Activated CD8-positive, alpha-beta T cell treated with anti-CD3 and anti-CD28 coated beads for 36 hours (primary cell): ENCODE measurements at regions not wholly inside any gene's neighbourhood (a gene's known extent, or its start where the extent isn't known, plus 50 kb on each side); places are given as distances from the start of the nearest gene placed in this dataset.

Experiments
- ATAC-seq: fragments of 200-7000 bp; cut with Tn5 transposase; one replicate; pipeline ENCODE4 v1.10.0; 2021; ENCODE audit warnings: mild to moderate bottlenecking, moderate library complexity
- CTCF ChIA-PET: fragments of 350-600 bp; sonication (Branson Sonifier 250); formaldehyde crosslinking; loops from one replicate; lab custom pipeline; 2021; ENCODE audit warnings: antibody characterized with exemption; lab: Charles Lee
- POLR2A ChIA-PET: fragments of 350-600 bp; sonication (Branson Sonifier 250); formaldehyde crosslinking; loops from one replicate; lab custom pipeline; 2021; ENCODE audit warnings: antibody characterized with exemption; lab: Charles Lee
- DNase-seq: peaks from one replicate; pipeline ENCODE4 v3.0.0-alpha.2; 2020
- H3K27ac Mint-ChIP-seq: one replicate; pipeline ENCODE4 v1.8.0; 2021; ENCODE audit warnings: mild to moderate bottlenecking, mixed read lengths
- H3K27me3 Mint-ChIP-seq: one replicate; pipeline ENCODE4 v1.8.0; 2021; ENCODE audit warnings: mixed read lengths
- H3K36me3 Mint-ChIP-seq: one replicate; pipeline ENCODE4 v1.8.0; 2021; ENCODE audit warnings: low read depth, mixed read lengths
- H3K4me1 Mint-ChIP-seq: one replicate; pipeline ENCODE4 v1.8.0; 2021; ENCODE audit warnings: low read depth, mixed read lengths
- H3K4me3 Mint-ChIP-seq: one replicate; pipeline ENCODE4 v1.8.0; 2021; ENCODE audit warnings: mild to moderate bottlenecking, moderate library complexity, mixed read lengths
- H3K9me3 Mint-ChIP-seq: one replicate; pipeline ENCODE4 v1.8.0; 2021; ENCODE audit warnings: mixed read lengths
- CTCF ChIP-seq: fragments of 200-600 bp; IDR thresholded peaks from one replicate; pipeline ENCODE4 v1.8.0; 2022; ENCODE audit warnings: antibody characterized with exemption, mild to moderate bottlenecking
- intact Hi-C: fragments of 100-400 bp; cut with micrococcal nuclease; formaldehyde crosslinking; loops from one replicate; pipeline ENCODE4 v1.10.0; 2022

- H3K27ac Mint-ChIP-seq, result no peak overlapping the region
- intact Hi-C loops, result no loop called here
- CTCF ChIA-PET, result no interaction called here
- no peaks in the 10 kb centered on the region for H3K27me3 Mint-ChIP-seq
- ATAC-seq (no peak), DNase-seq (no peak)
- no peak overlapping the region for H3K4me3 Mint-ChIP-seq
- no peak for TF ChIP-seq CTCF
- no peaks in the 10 kb centered on the region for H3K4me1 Mint-ChIP-seq
- H3K9me3 Mint-ChIP-seq, result peaks cover 2% of the 10 kb centered on the region
- POLR2A ChIA-PET, result no interaction called here
- H3K36me3 Mint-ChIP-seq, result no peaks in the 10 kb centered on the region
These were observed 278.3 kb downstream of the PCDH18 start for GRCh38 chr4:137253949-137254348.

- POLR2A ChIA-PET, result no interaction called here
- CTCF ChIA-PET, result no interaction called here
- H3K9me3 Mint-ChIP-seq, result peaks cover 3% of the 10 kb centered on the region
- no peaks in the 10 kb centered on the region for H3K4me1 Mint-ChIP-seq
- no peak overlapping the region for H3K4me3 Mint-ChIP-seq
- no peak overlapping the region for H3K27ac Mint-ChIP-seq
- no peaks in the 10 kb centered on the region for H3K27me3 Mint-ChIP-seq
- no peaks in the 10 kb centered on the region for H3K36me3 Mint-ChIP-seq
- TF ChIP-seq CTCF, result no peak
- intact Hi-C loops, result no loop called here
- DNase-seq (no peak), ATAC-seq (no peak)
These were observed 283.2 kb downstream of the PCDH18 start for GRCh38 chr4:137249112-137249511.

GRCh38 chr4:137238456-137239162 is 293.7 kb downstream of the PCDH18 start:
- DNase-seq, result no peak
- H3K9me3 Mint-ChIP-seq, result peaks cover 13% of the 10 kb centered on the region
- H3K36me3 Mint-ChIP-seq, result no peaks in the 10 kb centered on the region
- CTCF ChIA-PET, result no interaction called here
- POLR2A ChIA-PET, result no interaction called here
- H3K4me1 Mint-ChIP-seq, result no peaks in the 10 kb centered on the region
- H3K4me3 Mint-ChIP-seq, result no peak overlapping the region
- intact Hi-C loops, result no loop called here
- no peaks in the 10 kb centered on the region for H3K27me3 Mint-ChIP-seq
- no peak for TF ChIP-seq CTCF
- ATAC-seq, result no peak
- H3K27ac Mint-ChIP-seq, result no peak overlapping the region

- no peaks in the 10 kb centered on the region for H3K27me3 Mint-ChIP-seq
- ChIA-PET POLR2A (no interaction called here), CTCF (no interaction called here)
- DNase-seq (no peak), ATAC-seq (no peak)
- no peak for TF ChIP-seq CTCF
- H3K4me3 Mint-ChIP-seq, result no peak overlapping the region
- H3K27ac Mint-ChIP-seq, result no peak overlapping the region
- H3K4me1 Mint-ChIP-seq, result no peaks in the 10 kb centered on the region
- intact Hi-C loops, result no loop called here
- H3K36me3 Mint-ChIP-seq, result no peaks in the 10 kb centered on the region
- peaks cover 9% of the 10 kb centered on the region for H3K9me3 Mint-ChIP-seq
These were observed 305.4 kb downstream of the PCDH18 start for GRCh38 chr4:137226900-137227299.

- POLR2A ChIA-PET, result no interaction called here
- H3K27ac Mint-ChIP-seq, result no peak overlapping the region
- DNase-seq, result no peak
- no peaks in the 10 kb centered on the region for H3K4me1 Mint-ChIP-seq
- no peak overlapping the region for H3K4me3 Mint-ChIP-seq
- no peaks in the 10 kb centered on the region for H3K36me3 Mint-ChIP-seq
- H3K27me3 Mint-ChIP-seq, result no peaks in the 10 kb centered on the region
- no peak for TF ChIP-seq CTCF
- peaks cover 9% of the 10 kb centered on the region for H3K9me3 Mint-ChIP-seq
- ATAC-seq, result no peak
- CTCF ChIA-PET, result no interaction called here
- intact Hi-C loops, result no loop called here
These were observed 306.1 kb downstream of the PCDH18 start for GRCh38 chr4:137226221-137226620.
